ENCODE measurements at regions not wholly inside any gene's neighbourhood (a gene's known extent, or its start where the extent isn't known, plus 50 kb on each side); places are given as distances from the start of the nearest gene placed in this dataset.

DNA sequence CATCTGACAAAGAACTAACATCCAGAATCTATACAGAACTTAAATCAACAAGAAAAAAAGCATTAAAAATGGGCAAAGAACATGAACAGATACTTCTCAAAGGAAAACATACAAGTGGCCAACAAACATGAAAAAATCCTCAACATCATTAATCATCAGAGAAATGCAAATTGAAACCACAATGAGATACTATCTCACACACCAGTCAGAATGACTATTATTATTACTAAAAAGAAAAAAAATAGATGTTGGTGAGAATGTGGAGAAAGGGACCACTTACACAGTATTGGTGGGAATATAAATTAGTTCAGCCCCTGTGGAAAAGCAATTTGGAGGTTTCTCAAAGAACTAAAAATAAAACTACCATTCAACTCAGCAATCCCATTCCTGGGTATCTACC, 89.1 kb upstream of the ADO start:
- Histone ChIP-seq H3K27me3 (ENCODE audit: control insufficient read depth, insufficient read depth, low read length) (no peaks in the 10 kb centered on the region), H3K9ac (no peak overlapping the region), H2AFZ (no peak overlapping the region), H3K9me3 (ENCODE audit: control insufficient read depth, low read length) (no peaks in the 10 kb centered on the region), H3K36me3 (ENCODE audit: control insufficient read depth, insufficient read depth, low read length) (no peaks in the 10 kb centered on the region), H3K4me1 (no peaks in the 10 kb centered on the region), H3K79me2 (no peaks in the 10 kb centered on the region), H3K27ac (no peak overlapping the region), H3K4me2 (ENCODE audit: low read length) (no peak overlapping the region), H3K4me3 (ENCODE audit: low read depth, low read length) (no peak overlapping the region)
- TF ChIP-seq, protein P1, sequence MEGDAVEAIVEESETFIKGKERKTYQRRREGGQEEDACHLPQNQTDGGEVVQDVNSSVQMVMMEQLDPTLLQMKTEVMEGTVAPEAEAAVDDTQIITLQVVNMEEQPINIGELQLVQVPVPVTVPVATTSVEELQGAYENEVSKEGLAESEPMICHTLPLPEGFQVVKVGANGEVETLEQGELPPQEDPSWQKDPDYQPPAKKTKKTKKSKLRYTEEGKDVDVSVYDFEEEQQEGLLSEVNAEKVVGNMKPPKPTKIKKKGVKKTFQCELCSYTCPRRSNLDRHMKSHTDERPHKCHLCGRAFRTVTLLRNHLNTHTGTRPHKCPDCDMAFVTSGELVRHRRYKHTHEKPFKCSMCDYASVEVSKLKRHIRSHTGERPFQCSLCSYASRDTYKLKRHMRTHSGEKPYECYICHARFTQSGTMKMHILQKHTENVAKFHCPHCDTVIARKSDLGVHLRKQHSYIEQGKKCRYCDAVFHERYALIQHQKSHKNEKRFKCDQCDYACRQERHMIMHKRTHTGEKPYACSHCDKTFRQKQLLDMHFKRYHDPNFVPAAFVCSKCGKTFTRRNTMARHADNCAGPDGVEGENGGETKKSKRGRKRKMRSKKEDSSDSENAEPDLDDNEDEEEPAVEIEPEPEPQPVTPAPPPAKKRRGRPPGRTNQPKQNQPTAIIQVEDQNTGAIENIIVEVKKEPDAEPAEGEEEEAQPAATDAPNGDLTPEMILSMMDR (IDR thresholded peaks at IDR 0.05), result no peak

DNA sequence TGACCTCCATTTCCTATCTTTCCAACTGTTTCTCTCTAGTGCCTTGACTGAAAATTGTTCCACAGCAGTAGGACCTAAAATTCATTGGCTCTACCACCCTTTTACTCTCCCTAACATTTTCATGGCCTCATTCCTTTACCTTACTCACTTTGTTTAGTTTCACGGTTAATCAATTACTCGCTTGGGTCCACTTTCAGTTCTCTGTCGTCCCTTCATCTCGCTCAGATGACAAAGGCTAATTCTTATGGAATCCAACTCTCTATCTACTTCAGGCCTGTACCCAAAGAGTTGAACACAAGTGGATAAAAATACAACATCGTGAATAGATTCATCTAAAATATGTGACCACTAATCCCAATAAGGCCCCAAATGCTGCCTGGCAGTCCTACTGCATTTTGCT, 85.9 kb upstream of the ADO start:
- H3K4me2 ChIP-seq (ENCODE audit: low read length), result no peak overlapping the region
- no peaks in the 10 kb centered on the region for H3K27me3 ChIP-seq (ENCODE audit: control insufficient read depth, insufficient read depth, low read length)
- H3K79me2 ChIP-seq, result no peaks in the 10 kb centered on the region
- no peak overlapping the region for H2AFZ ChIP-seq
- no peaks in the 10 kb centered on the region for H3K36me3 ChIP-seq (ENCODE audit: control insufficient read depth, insufficient read depth, low read length)
- H3K4me3 ChIP-seq (ENCODE audit: low read depth, low read length), result no peak overlapping the region
- H3K9ac ChIP-seq, result no peak overlapping the region
- no peak overlapping the region for H3K27ac ChIP-seq
- no peaks in the 10 kb centered on the region for H3K4me1 ChIP-seq
- TF ChIP-seq, protein P1 (IDR thresholded peaks at IDR 0.05), result no peak
- H3K9me3 ChIP-seq (ENCODE audit: control insufficient read depth, low read length), result no peaks in the 10 kb centered on the region

DNA sequence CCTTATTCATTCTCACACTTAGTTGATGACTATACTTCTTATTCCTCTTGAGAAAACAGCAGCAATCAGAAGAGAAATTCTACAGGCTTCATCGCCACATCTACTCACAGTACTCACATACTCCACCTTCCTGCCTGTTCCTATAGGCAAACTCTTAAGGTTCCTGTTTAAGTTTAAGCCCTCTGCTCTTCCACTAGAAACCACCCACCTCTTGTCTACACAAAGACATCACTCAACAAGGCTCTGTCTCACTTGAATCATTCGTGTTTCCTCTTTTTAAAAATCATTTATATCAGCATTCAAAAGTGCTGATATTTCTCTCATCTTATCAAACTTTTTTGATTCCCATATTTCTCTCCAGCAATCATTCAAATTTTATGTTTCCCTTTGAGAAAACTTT, 85.5 kb upstream of the ADO start:
- H3K9ac ChIP-seq, result no peak overlapping the region
- no peaks in the 10 kb centered on the region for H3K9me3 ChIP-seq (ENCODE audit: control insufficient read depth, low read length)
- no peaks in the 10 kb centered on the region for H3K4me1 ChIP-seq
- H3K27me3 ChIP-seq (ENCODE audit: control insufficient read depth, insufficient read depth, low read length), result no peaks in the 10 kb centered on the region
- no peak overlapping the region for H3K4me3 ChIP-seq (ENCODE audit: low read depth, low read length)
- H3K27ac ChIP-seq, result no peak overlapping the region
- H2AFZ ChIP-seq, result no peak overlapping the region
- no peaks in the 10 kb centered on the region for H3K36me3 ChIP-seq (ENCODE audit: control insufficient read depth, insufficient read depth, low read length)
- H3K4me2 ChIP-seq (ENCODE audit: low read length), result no peak overlapping the region
- H3K79me2 ChIP-seq, result no peaks in the 10 kb centered on the region
- TF ChIP-seq, protein P1 (IDR thresholded peaks at IDR 0.05), result no peak

DNA sequence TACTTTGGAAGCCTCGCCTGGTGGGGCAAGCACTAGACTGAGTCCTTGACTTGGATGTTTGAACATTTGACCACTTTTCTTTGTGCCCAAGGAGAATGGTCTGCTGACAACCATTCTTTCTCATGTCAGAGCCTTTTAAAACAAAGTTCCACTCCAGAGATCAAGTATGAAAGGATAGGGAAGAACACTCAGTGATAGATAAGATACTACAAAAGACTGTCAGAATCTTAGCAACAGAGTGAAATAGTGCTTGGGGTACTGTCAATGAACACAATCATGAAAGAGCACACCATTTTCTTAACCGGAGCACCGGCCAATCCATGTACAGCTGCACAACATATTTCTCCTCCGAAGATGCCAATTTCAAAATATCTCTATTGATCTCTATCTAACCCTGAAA, 82.8 kb upstream of the ADO start:
- Histone ChIP-seq H3K4me3 (ENCODE audit: low read depth, low read length) (no peak overlapping the region), H3K27me3 (ENCODE audit: control insufficient read depth, insufficient read depth, low read length) (no peaks in the 10 kb centered on the region), H2AFZ (no peak overlapping the region), H3K36me3 (ENCODE audit: control insufficient read depth, insufficient read depth, low read length) (no peaks in the 10 kb centered on the region), H3K9ac (no peak overlapping the region), H3K4me1 (no peaks in the 10 kb centered on the region), H3K4me2 (ENCODE audit: low read length) (no peak overlapping the region), H3K9me3 (ENCODE audit: control insufficient read depth, low read length) (no peaks in the 10 kb centered on the region), H3K27ac (no peak overlapping the region), H3K79me2 (no peaks in the 10 kb centered on the region)
- TF ChIP-seq, protein P1 (IDR thresholded peaks at IDR 0.05), result no peak

DNA sequence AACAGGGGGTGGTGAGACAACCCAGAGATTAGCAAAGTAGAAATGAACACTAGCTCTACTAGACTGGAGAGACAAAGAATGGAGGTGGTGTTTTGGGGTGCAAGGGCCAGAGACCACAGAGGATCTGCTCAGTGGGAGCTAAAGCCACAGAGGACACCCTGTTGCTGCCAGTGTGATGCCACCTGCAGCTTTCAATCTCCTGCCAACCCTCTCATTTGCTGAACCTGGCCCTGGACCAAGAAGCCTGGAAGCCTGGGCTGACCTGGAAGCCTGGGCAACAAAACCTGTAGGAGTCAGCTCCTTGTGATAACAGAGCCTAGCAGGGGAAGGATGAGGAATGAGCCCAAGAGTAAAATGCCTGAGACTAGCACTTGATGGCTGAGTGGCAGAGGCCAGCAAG, 81.1 kb upstream of the ADO start:
- no peaks in the 10 kb centered on the region for H3K79me2 ChIP-seq
- TF ChIP-seq, protein P1 (IDR thresholded peaks at IDR 0.05), result no peak

More for the DNA sequence above, 81.1 kb upstream of the ADO start:
- Histone ChIP-seq H2AFZ (no peak overlapping the region), H3K4me1 (no peaks in the 10 kb centered on the region), H3K9ac (no peak overlapping the region), H3K4me3 (ENCODE audit: low read depth, low read length) (no peak overlapping the region), H3K9me3 (ENCODE audit: control insufficient read depth, low read length) (no peaks in the 10 kb centered on the region), H3K27me3 (ENCODE audit: control insufficient read depth, insufficient read depth, low read length) (no peaks in the 10 kb centered on the region), H3K36me3 (ENCODE audit: control insufficient read depth, insufficient read depth, low read length) (no peaks in the 10 kb centered on the region), H3K27ac (no peak overlapping the region), H3K4me2 (ENCODE audit: low read length) (no peak overlapping the region)
